DND-41 (cell line): ENCODE measurements at regions not wholly inside any gene's neighbourhood (a gene's known extent, or its start where the extent isn't known, plus 50 kb on each side); places are given as distances from the start of the nearest gene placed in this dataset.
"Not testable (repeated sequence)": the region's sequence is repeated elsewhere in the genome, so short reads cannot be mapped to it uniquely, and the experiment has no call there.

ENCODE experiments used
- ATAC-seq: fragments of 200-7000 bp; cut with Tn5 transposase; 3 replicates; pipeline ENCODE4 v1.9.1; 2021; ENCODE audit warnings: low read depth; ENCODE audit not compliant: insufficient read depth
- DNase-seq: peaks from one replicate; pipeline ENCODE4 v3.0.0-alpha.2; 2020
- H2AFZ ChIP-seq: 2 replicates; pipeline ENCODE4 v1.6.0; 2012; ENCODE audit warnings: low read depth, low read length
- H3K27ac ChIP-seq: 2 replicates; pipeline ENCODE4 v1.5.1; 2012; ENCODE audit warnings: low read length, inconsistent platforms
- H3K27me3 ChIP-seq: fragments of 200-600 bp; sonication (generic); 2 replicates; pipeline ENCODE4 v1.6.0; 2012; ENCODE audit warnings: low read length, mild to moderate bottlenecking, inconsistent platforms; ENCODE audit not compliant: insufficient read depth, poor library complexity
- H3K36me3 ChIP-seq: 2 replicates; pipeline ENCODE4 v1.5.1; 2012; ENCODE audit warnings: low read length, inconsistent platforms; ENCODE audit not compliant: insufficient read depth
- H3K4me1 ChIP-seq: 2 replicates; pipeline ENCODE4 v1.5.1; 2012; ENCODE audit warnings: mild to moderate bottlenecking, low read length; ENCODE audit not compliant: insufficient read depth
- H3K4me2 ChIP-seq: 2 replicates; pipeline ENCODE4 v1.6.0; 2012; ENCODE audit warnings: mild to moderate bottlenecking, moderate library complexity, low read length, inconsistent platforms; ENCODE audit not compliant: insufficient read depth
- H3K4me3 ChIP-seq, 2 experiments: fragments of 200-600 bp in 1 of 2; shearing (Covaris generic) in 1 of 2; 2 replicates each; pipeline ENCODE4 v1.5.1; 2012 to 2016; ENCODE audit warnings: inconsistent platforms in 2 of 2, low read length in 2 of 2, mild to moderate bottlenecking in 2 of 2, low read depth in 1 of 2, moderate library complexity in 1 of 2
- H3K79me2 ChIP-seq: 2 replicates; pipeline ENCODE4 v1.6.0; 2012; ENCODE audit warnings: low read length, inconsistent platforms; ENCODE audit not compliant: insufficient read depth
- H3K9ac ChIP-seq: 2 replicates; pipeline ENCODE4 v1.6.0; 2012; ENCODE audit warnings: low read depth, mild to moderate bottlenecking, inconsistent platforms, low read length, moderate library complexity
- H3K9me3 ChIP-seq: 2 replicates; pipeline ENCODE4 v1.5.1; 2012; ENCODE audit warnings: low read length, moderate library complexity, mild to moderate bottlenecking, inconsistent platforms; ENCODE audit not compliant: insufficient read depth, severe bottlenecking
- H4K20me1 ChIP-seq: 2 replicates; pipeline ENCODE4 v1.6.0; 2012; ENCODE audit warnings: low read length; ENCODE audit not compliant: insufficient read depth
- EZH2 ChIP-seq: IDR thresholded peaks from 3 replicates; pipeline ENCODE4 v1.6.1; 2012; ENCODE audit warnings: borderline replicate concordance, low read depth, mild to moderate bottlenecking, moderate library complexity, low read length, inconsistent platforms; ENCODE audit not compliant: severe bottlenecking
- TF ChIP-seq, protein P1 (sequence below): IDR thresholded peaks from 2 replicates; pipeline ENCODE4 v1.5.1; 2012; ENCODE audit warnings: borderline replicate concordance, low read length, moderate library complexity, mild to moderate bottlenecking; ENCODE audit not compliant: poor library complexity, severe bottlenecking; ENCODE audit errors: extremely low read depth

DNA sequence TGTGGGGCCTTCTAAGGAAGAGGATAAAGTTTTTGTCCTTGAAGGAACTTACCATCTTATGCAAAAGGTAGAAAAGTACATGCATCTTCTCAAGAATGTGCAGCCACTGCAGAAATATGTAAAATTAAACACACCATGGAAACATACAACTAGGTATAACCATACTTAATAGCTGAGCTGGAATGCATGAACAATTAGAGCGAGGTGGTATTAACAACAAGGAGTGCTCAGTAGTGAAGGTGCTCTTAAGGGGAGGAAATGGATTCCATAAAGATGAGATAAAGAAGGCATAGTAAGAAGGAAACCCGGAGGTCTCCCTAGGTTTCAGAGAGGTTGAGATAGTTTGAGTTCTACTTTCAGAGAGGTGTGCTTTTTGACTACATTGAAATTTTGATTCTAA lies 415.9 kb downstream of the NDFIP2 start:
- H3K27ac ChIP-seq, result no peak overlapping the region
- TF ChIP-seq, protein P1, sequence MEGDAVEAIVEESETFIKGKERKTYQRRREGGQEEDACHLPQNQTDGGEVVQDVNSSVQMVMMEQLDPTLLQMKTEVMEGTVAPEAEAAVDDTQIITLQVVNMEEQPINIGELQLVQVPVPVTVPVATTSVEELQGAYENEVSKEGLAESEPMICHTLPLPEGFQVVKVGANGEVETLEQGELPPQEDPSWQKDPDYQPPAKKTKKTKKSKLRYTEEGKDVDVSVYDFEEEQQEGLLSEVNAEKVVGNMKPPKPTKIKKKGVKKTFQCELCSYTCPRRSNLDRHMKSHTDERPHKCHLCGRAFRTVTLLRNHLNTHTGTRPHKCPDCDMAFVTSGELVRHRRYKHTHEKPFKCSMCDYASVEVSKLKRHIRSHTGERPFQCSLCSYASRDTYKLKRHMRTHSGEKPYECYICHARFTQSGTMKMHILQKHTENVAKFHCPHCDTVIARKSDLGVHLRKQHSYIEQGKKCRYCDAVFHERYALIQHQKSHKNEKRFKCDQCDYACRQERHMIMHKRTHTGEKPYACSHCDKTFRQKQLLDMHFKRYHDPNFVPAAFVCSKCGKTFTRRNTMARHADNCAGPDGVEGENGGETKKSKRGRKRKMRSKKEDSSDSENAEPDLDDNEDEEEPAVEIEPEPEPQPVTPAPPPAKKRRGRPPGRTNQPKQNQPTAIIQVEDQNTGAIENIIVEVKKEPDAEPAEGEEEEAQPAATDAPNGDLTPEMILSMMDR, result no peak
- no peak for TF ChIP-seq EZH2
- DNase-seq, result no peak
- no peaks in the 10 kb centered on the region for H3K79me2 ChIP-seq
- no peaks in the 10 kb centered on the region for H3K36me3 ChIP-seq
- no peak for ATAC-seq
- no peaks in the 10 kb centered on the region for H3K4me1 ChIP-seq
- H3K9ac ChIP-seq, result no peak overlapping the region
- no peaks in the 10 kb centered on the region for H4K20me1 ChIP-seq
- no peaks in the 10 kb centered on the region for H3K9me3 ChIP-seq
- H3K4me3 ChIP-seq, result no peak overlapping the region
- H2AFZ ChIP-seq, result no peak overlapping the region
- no peak overlapping the region for H3K4me2 ChIP-seq
- no peaks in the 10 kb centered on the region for H3K27me3 ChIP-seq

DNA sequence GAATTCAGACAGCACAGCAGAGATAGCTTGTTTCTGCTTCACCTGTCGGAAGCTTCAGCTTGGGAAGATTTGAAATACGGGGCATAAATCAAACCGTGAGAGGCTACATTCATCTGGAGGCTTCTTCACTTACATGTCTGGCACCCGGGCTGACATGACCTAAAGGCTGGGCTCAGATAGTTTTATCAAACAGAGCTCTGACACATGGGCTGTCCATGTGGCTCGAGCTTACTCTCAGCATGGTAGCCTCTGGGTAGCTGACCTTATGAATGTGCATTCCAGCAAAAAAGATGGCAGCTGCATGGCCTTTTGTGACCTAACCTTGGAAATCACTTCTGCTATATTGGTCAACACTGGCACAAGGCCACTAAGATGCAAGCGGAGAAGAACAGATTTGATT lies 414.5 kb downstream of the NDFIP2 start:
- no peak for TF ChIP-seq EZH2
- TF ChIP-seq, protein P1, result no peak

DNA sequence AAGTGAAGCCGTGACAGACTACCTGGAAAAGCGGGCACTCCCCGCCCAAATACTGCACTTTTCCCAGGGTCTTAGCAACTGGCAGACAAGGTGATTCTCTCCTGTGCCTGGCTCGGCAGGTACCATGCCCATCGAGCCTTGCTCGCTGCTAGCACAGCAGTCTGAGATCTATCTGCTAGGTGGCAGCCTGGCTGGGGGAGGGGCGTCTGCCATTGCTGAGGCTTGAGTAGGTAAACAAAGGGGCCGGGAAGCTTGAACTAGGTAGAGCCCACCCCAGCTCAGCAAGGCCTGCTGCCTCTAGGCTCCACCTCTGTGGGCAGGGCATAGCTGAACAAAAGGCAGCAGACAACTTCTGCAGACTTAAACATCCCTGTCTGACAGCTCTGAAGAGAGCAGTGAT lies 406.3 kb downstream of the NDFIP2 start:
- not testable (repeated sequence) for H3K4me2 ChIP-seq, H3K27me3 ChIP-seq, H3K9ac ChIP-seq, H3K79me2 ChIP-seq, H3K4me3 ChIP-seq, H3K36me3 ChIP-seq, H3K27ac ChIP-seq, H4K20me1 ChIP-seq, ATAC-seq, H3K4me1 ChIP-seq, H2AFZ ChIP-seq, H3K9me3 ChIP-seq, DNase-seq

More for the DNA sequence above, 414.5 kb downstream of the NDFIP2 start:
- no peak overlapping the region for H3K27ac ChIP-seq
- DNase-seq, result no peak
- H2AFZ ChIP-seq, result no peak overlapping the region
- H3K36me3 ChIP-seq, result no peaks in the 10 kb centered on the region
- ATAC-seq, result no peak
- H3K9me3 ChIP-seq, result no peaks in the 10 kb centered on the region
- no peaks in the 10 kb centered on the region for H3K4me1 ChIP-seq
- no peak overlapping the region for H3K4me3 ChIP-seq
- H3K27me3 ChIP-seq, result no peaks in the 10 kb centered on the region
- H4K20me1 ChIP-seq, result no peaks in the 10 kb centered on the region
- no peaks in the 10 kb centered on the region for H3K79me2 ChIP-seq
- no peak overlapping the region for H3K4me2 ChIP-seq
- H3K9ac ChIP-seq, result no peak overlapping the region

DNA sequence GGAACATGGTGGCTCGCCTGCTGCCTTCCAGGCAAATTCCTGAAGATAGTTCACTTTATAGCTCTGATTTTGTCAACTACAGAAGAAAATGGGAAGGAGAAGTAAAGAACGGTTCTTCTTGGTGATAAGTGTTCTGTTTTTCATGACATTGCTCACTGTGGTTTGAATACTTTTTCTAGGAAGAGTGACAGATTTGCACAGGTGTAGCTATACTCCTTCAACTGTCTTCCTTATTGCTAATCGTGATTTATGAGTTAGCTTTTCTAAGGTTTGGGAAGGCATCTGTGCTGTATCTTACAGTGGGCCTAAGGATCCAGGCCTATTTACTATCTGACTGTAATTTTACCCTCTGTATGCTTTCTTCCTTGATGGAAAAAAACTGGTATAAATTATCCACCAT lies 405.6 kb downstream of the NDFIP2 start:
- Histone ChIP-seq H4K20me1 (no peaks in the 10 kb centered on the region), H3K4me2 (no peak overlapping the region), H3K9ac (no peak overlapping the region), H3K27me3 (no peaks in the 10 kb centered on the region), H2AFZ (no peak overlapping the region), H3K9me3 (no peaks in the 10 kb centered on the region), H3K4me1 (no peaks in the 10 kb centered on the region), H3K27ac (no peak overlapping the region), H3K79me2 (no peaks in the 10 kb centered on the region), H3K36me3 (no peaks in the 10 kb centered on the region), H3K4me3 (no peak overlapping the region)
- TF ChIP-seq, protein P1, result no peak
- TF ChIP-seq EZH2, result no peak
- DNase-seq (no peak), ATAC-seq (no peak)
